HL-60 (cell line): ENCODE measurements at regions not wholly inside any gene's neighbourhood (a gene's known extent, or its start where the extent isn't known, plus 50 kb on each side); places are given as distances from the start of the nearest gene placed in this dataset.

Experiments used
- DNase-seq, 2 experiments: peaks; one replicate each; pipeline ENCODE4 v3.0.0-alpha.2; 2010 to 2020; ENCODE audit warnings: low read depth in 1 of 2, low spot score in 1 of 2
- H3K27ac ChIP-seq: fragments of 250-450 bp; sonication (Bioruptor Pico); replicated peaks from 2 replicates; pipeline ENCODE4 v1.5.1; 2020; ENCODE audit warnings: mild to moderate bottlenecking, moderate library complexity
- H3K27me3 ChIP-seq: fragments of 250-450 bp; sonication (Bioruptor Pico); 2 replicates; pipeline ENCODE4 v1.5.1; 2021; ENCODE audit warnings: mild to moderate bottlenecking, moderate library complexity; ENCODE audit not compliant: insufficient read depth, poor library complexity, severe bottlenecking
- H3K4me3 ChIP-seq: replicated peaks from 2 replicates; pipeline ENCODE4 v1.5.1; 2011; ENCODE audit warnings: mild to moderate bottlenecking, control low read depth, low read length; ENCODE audit not compliant: insufficient read depth
- GABPA ChIP-seq: IDR thresholded peaks from 2 replicates; pipeline ENCODE4 v1.6.1; 2012; ENCODE audit warnings: low read depth
- POLR2AphosphoS5 ChIP-seq: IDR thresholded peaks from 2 replicates; pipeline ENCODE4 v1.6.1; 2012; ENCODE audit warnings: low read depth
- SPI1 ChIP-seq: IDR thresholded peaks from 2 replicates; pipeline ENCODE4 v1.6.1; 2012; ENCODE audit warnings: low read depth, mild to moderate bottlenecking, borderline replicate concordance
- TF ChIP-seq, protein P1 (sequence below): IDR thresholded peaks from one replicate; pipeline ENCODE4 v1.5.1; 2011; ENCODE audit warnings: low read length, control low read depth, inconsistent platforms; ENCODE audit not compliant: insufficient read depth
- TF ChIP-seq, protein P2 (sequence below): IDR thresholded peaks from 2 replicates; pipeline ENCODE4 v1.6.1; 2012; ENCODE audit warnings: low read depth; ENCODE audit not compliant: insufficient replicate concordance

DNA sequence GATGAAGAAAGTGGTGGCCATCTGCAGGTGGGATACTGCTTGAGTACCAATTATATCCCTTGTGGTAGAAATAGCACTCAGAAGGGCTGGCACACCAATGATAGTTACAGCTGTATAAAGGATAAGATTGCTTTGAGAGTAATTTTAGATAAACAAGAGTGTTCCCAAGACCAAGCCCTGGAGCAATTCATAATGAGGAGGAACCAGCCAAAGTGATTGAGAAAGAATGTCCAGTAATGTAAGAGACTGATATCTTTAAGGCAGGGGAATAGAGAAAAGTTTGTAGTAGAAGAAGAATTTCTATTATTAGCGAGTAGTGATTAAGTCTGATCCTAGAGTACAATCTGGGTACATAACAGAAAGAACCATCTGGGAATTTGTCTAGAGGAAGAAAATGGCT is 945.1 kb downstream of the OTOL1 start:
- DNase-seq: no peak
- TF ChIP-seq POLR2AphosphoS5: no peak
- TF ChIP-seq, protein P1, sequence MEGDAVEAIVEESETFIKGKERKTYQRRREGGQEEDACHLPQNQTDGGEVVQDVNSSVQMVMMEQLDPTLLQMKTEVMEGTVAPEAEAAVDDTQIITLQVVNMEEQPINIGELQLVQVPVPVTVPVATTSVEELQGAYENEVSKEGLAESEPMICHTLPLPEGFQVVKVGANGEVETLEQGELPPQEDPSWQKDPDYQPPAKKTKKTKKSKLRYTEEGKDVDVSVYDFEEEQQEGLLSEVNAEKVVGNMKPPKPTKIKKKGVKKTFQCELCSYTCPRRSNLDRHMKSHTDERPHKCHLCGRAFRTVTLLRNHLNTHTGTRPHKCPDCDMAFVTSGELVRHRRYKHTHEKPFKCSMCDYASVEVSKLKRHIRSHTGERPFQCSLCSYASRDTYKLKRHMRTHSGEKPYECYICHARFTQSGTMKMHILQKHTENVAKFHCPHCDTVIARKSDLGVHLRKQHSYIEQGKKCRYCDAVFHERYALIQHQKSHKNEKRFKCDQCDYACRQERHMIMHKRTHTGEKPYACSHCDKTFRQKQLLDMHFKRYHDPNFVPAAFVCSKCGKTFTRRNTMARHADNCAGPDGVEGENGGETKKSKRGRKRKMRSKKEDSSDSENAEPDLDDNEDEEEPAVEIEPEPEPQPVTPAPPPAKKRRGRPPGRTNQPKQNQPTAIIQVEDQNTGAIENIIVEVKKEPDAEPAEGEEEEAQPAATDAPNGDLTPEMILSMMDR: no peak
- TF ChIP-seq GABPA: no peak
- TF ChIP-seq, protein P2, sequence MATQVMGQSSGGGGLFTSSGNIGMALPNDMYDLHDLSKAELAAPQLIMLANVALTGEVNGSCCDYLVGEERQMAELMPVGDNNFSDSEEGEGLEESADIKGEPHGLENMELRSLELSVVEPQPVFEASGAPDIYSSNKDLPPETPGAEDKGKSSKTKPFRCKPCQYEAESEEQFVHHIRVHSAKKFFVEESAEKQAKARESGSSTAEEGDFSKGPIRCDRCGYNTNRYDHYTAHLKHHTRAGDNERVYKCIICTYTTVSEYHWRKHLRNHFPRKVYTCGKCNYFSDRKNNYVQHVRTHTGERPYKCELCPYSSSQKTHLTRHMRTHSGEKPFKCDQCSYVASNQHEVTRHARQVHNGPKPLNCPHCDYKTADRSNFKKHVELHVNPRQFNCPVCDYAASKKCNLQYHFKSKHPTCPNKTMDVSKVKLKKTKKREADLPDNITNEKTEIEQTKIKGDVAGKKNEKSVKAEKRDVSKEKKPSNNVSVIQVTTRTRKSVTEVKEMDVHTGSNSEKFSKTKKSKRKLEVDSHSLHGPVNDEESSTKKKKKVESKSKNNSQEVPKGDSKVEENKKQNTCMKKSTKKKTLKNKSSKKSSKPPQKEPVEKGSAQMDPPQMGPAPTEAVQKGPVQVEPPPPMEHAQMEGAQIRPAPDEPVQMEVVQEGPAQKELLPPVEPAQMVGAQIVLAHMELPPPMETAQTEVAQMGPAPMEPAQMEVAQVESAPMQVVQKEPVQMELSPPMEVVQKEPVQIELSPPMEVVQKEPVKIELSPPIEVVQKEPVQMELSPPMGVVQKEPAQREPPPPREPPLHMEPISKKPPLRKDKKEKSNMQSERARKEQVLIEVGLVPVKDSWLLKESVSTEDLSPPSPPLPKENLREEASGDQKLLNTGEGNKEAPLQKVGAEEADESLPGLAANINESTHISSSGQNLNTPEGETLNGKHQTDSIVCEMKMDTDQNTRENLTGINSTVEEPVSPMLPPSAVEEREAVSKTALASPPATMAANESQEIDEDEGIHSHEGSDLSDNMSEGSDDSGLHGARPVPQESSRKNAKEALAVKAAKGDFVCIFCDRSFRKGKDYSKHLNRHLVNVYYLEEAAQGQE: no peak
- no peak for TF ChIP-seq SPI1
- Histone ChIP-seq H3K27me3 (no peaks in the 10 kb centered on the region), H3K4me3 (no peak overlapping the region), H3K27ac (no peak overlapping the region)

DNA sequence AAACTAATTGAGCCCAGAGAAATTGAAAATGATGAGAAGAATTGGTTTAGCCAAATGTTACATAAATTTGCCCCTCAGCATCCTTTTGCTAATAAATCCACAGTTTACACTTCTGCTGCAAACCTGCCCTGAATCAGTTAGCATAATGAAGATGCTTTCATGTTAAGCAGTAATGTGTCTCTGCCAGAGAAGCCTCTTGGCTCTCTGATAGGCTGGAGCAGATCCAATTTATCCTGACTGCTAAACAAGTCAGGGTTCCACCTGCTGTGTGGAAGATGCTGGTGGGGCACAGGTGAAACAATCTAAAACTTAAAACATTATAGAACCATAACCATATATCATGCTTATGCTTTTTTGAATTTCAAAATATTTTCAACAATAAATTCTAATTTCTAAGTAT is 946.8 kb downstream of the OTOL1 start:
- DNase-seq: no peak
- TF ChIP-seq POLR2AphosphoS5: no peak
- TF ChIP-seq, protein P2: no peak
- TF ChIP-seq SPI1: no peak
- no peak for TF ChIP-seq GABPA
- TF ChIP-seq, protein P1: no peak
- no peak overlapping the region for H3K27ac ChIP-seq
- no peak overlapping the region for H3K4me3 ChIP-seq
- no peaks in the 10 kb centered on the region for H3K27me3 ChIP-seq

DNA sequence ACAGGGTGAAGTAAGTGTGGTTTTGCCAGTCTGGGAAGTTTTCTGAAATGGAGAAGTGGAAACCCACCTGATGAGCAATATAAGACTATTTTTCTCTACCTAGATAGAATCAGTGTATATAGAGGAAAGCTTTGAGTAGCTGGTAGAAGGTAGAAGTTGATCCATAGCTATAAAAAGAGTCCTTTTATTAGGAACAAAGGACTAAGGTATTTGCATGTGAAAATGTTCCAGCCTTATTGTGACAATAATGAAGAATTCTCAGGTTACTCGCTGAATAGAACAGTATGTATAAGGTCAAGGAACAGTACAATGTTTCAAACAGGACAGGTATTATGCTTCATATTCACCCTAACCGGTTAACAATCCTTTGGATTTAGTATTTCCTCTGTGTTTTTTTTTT is 972.2 kb downstream of the OTOL1 start:
- Histone ChIP-seq H3K4me3 (no peak overlapping the region), H3K27ac (no peak overlapping the region), H3K27me3 (no peaks in the 10 kb centered on the region)
- DNase-seq: no peak
- TF ChIP-seq GABPA: no peak
- no peak for TF ChIP-seq POLR2AphosphoS5
- no peak for TF ChIP-seq SPI1
- TF ChIP-seq, protein P2: no peak
- TF ChIP-seq, protein P1: no peak
